ENCODE measurements at regions not wholly inside any gene's neighbourhood (a gene's known extent, or its start where the extent isn't known, plus 50 kb on each side); places are given as distances from the start of the nearest gene placed in this dataset.

DNA sequence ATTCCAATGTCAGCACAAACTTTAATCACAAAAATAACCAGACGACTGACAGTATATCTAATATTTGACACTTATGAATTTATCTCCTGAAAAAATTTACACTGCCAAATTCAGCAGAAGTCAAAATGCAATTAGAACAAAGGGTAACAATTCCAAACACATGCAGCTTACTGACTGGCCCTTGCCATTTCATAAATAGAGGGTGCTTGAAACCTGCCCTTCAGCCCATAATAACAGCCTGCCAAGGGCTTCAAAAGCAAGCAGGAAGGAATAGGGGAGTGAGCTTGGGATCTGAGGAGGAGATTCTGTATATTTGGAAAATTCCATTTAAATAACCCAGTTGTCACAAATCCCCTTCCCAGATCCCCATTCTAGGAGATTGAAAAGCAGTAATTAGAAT is 66.1 kb upstream of the IQCM start (continued):
- TF ChIP-seq IKZF1 (conservative IDR thresholded peaks at IDR 0.05) = no peak
- TF ChIP-seq EP300 (IDR thresholded peaks at IDR 0.05; ENCODE audit: borderline replicate concordance in 1 of 2, control insufficient read depth in 1 of 2, low read depth in 2 of 2, low read length in 2 of 2) = no peak
- TF ChIP-seq, protein P1, sequence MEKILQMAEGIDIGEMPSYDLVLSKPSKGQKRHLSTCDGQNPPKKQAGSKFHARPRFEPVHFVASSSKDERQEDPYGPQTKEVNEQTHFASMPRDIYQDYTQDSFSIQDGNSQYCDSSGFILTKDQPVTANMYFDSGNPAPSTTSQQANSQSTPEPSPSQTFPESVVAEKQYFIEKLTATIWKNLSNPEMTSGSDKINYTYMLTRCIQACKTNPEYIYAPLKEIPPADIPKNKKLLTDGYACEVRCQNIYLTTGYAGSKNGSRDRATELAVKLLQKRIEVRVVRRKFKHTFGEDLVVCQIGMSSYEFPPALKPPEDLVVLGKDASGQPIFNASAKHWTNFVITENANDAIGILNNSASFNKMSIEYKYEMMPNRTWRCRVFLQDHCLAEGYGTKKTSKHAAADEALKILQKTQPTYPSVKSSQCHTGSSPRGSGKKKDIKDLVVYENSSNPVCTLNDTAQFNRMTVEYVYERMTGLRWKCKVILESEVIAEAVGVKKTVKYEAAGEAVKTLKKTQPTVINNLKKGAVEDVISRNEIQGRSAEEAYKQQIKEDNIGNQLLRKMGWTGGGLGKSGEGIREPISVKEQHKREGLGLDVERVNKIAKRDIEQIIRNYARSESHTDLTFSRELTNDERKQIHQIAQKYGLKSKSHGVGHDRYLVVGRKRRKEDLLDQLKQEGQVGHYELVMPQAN (conservative IDR thresholded peaks at IDR 0.05) = no peak
- TF ChIP-seq TAF1 (IDR thresholded peaks at IDR 0.05; ENCODE audit: borderline replicate concordance, low read depth, low read length) = no peak
- TF ChIP-seq, protein P2, sequence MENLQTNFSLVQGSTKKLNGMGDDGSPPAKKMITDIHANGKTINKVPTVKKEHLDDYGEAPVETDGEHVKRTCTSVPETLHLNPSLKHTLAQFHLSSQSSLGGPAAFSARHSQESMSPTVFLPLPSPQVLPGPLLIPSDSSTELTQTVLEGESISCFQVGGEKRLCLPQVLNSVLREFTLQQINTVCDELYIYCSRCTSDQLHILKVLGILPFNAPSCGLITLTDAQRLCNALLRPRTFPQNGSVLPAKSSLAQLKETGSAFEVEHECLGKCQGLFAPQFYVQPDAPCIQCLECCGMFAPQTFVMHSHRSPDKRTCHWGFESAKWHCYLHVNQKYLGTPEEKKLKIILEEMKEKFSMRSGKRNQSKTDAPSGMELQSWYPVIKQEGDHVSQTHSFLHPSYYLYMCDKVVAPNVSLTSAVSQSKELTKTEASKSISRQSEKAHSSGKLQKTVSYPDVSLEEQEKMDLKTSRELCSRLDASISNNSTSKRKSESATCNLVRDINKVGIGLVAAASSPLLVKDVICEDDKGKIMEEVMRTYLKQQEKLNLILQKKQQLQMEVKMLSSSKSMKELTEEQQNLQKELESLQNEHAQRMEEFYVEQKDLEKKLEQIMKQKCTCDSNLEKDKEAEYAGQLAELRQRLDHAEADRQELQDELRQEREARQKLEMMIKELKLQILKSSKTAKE (IDR thresholded peaks at IDR 0.05; ENCODE audit: low read depth, poor library complexity, severe bottlenecking) = no peak
- TF ChIP-seq MYC (IDR thresholded peaks at IDR 0.05; ENCODE audit: insufficient read depth, insufficient read length, insufficient replicate concordance, low read length, severe bottlenecking) = no peak

DNA sequence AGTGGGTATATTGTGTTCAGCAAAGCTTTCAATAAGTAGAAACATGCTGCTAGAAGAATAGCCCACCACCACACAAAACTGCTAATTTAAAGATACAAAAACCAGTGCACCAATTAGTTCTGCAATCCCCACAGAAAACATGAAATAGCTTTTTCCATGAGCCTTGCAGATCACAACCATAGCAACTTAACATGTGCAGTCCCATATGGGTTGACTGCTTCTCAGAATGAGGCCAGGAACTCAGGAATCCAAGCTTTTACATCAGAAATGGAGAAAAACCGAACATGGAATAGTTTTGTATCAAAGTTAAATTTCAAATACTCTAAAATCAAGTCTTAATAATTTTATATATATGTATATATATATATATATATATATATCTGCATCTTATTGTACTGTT is 66.6 kb upstream of the IQCM start:
- ChIA-PET CTCF (interaction anchor here (0.6 kb wide), 1 partner anchor 985 kb away, joined by 5 read pairs; no protein-coding TSS in a partner anchor), POLR2A (no interaction called here), SMC1A (ENCODE audit: uncharacterized antibody, unreplicated experiment) (no interaction called here), RAD21 (ENCODE audit: unreplicated experiment) (no interaction called here)
- Histone ChIP-seq H3K9ac (ENCODE audit: control insufficient read depth, insufficient read depth, low read length) (no peak overlapping the region), H3K4me2 (ENCODE audit: control insufficient read depth, insufficient read depth) (no peak overlapping the region), H3K27ac (ENCODE audit: control insufficient read depth, insufficient read depth) (no peak overlapping the region), H3K9me3 (replicated peaks; ENCODE audit: control insufficient read depth, insufficient read depth, low read length) (no peaks in the 10 kb centered on the region), H3K79me2 (ENCODE audit: control insufficient read depth, insufficient read depth, low read length) (no peaks in the 10 kb centered on the region), H2AFZ (ENCODE audit: control insufficient read depth, low read depth, low read length) (no peak overlapping the region), H4K20me1 (ENCODE audit: control insufficient read depth, insufficient read depth) (no peaks in the 10 kb centered on the region), H3K4me3 (no peak overlapping the region), H3K27me3 (replicated peaks in 1 of 2; ENCODE audit: control insufficient read depth in 2 of 2, insufficient read depth in 2 of 2, low read length in 1 of 2) (no peaks in the 10 kb centered on the region; a peak in 1 of 4 replicates), H3K36me3 (ENCODE audit: control insufficient read depth in 2 of 2, insufficient read depth in 2 of 2, low read length in 1 of 2) (no peaks in the 10 kb centered on the region), H3K4me1 (ENCODE audit: control insufficient read depth, insufficient read depth, low read length) (no peaks in the 10 kb centered on the region)
- DNase-seq (ENCODE audit: low read depth, low spot score) = no peak
- intact Hi-C loops (cut with micrococcal nuclease; ENCODE audit: unreplicated experiment) = no loop called here
- no peak for ATAC-seq
- in situ Hi-C loops (cut with MboI) = no loop called here
- whole genome bisulfite sequencing (ENCODE audit: insufficient coverage, insufficient replicate concordance, low lambda C conversion rate, missing lambda C conversion rate) = 0% methylated on average over 1 of the region's 1 CpG
- no TSS peak for BruUV-seq (replicated peaks)
- no peak for FAIRE-seq
- no peak for TF ChIP-seq BRCA1 (IDR thresholded peaks at IDR 0.05; ENCODE audit: low read depth, low read length)
- no peak for TF ChIP-seq TCF7 (IDR thresholded peaks at IDR 0.05; ENCODE audit: borderline replicate concordance)
- no peak for TF ChIP-seq BMI1 (IDR thresholded peaks at IDR 0.05; ENCODE audit: borderline replicate concordance)
- TF ChIP-seq SREBF2 (IDR thresholded peaks at IDR 0.05; ENCODE audit: low read length) = no peak
- no peak for TF ChIP-seq RUNX3 (IDR thresholded peaks at IDR 0.05; ENCODE audit: low read length)
- no peak for TF ChIP-seq MXI1 (IDR thresholded peaks at IDR 0.05; ENCODE audit: low read depth, low read length)
- TF ChIP-seq, protein P3, sequence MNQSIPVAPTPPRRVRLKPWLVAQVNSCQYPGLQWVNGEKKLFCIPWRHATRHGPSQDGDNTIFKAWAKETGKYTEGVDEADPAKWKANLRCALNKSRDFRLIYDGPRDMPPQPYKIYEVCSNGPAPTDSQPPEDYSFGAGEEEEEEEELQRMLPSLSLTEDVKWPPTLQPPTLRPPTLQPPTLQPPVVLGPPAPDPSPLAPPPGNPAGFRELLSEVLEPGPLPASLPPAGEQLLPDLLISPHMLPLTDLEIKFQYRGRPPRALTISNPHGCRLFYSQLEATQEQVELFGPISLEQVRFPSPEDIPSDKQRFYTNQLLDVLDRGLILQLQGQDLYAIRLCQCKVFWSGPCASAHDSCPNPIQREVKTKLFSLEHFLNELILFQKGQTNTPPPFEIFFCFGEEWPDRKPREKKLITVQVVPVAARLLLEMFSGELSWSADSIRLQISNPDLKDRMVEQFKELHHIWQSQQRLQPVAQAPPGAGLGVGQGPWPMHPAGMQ (IDR thresholded peaks at IDR 0.05; ENCODE audit: borderline replicate concordance) = no peak
- TF ChIP-seq MTA2 (IDR thresholded peaks at IDR 0.05; ENCODE audit: low read depth) = no peak
- no peak for TF ChIP-seq KAT2A (conservative IDR thresholded peaks at IDR 0.05; ENCODE audit: control insufficient read depth, low read depth, low read length)
- TF ChIP-seq STAT3 (IDR thresholded peaks at IDR 0.05; ENCODE audit: low read depth, low read length) = no peak
- TF ChIP-seq MYC (IDR thresholded peaks at IDR 0.05; ENCODE audit: insufficient read depth, insufficient read length, insufficient replicate concordance, low read length, severe bottlenecking) = no peak
- no peak for TF ChIP-seq KLF5 (IDR thresholded peaks at IDR 0.05; ENCODE audit: partially characterized antibody)
- no peak for TF ChIP-seq SPI1 (IDR thresholded peaks at IDR 0.05; ENCODE audit: borderline replicate concordance, insufficient read depth, low read depth, low read length)
- no peak for TF ChIP-seq HDAC6 (IDR thresholded peaks at IDR 0.05; ENCODE audit: unreplicated experiment)

Data from GM12878 (cell line).